ENCODE measurements at regions not wholly inside any gene's neighbourhood (a gene's known extent, or its start where the extent isn't known, plus 50 kb on each side); places are given as distances from the start of the nearest gene placed in this dataset.

DNA sequence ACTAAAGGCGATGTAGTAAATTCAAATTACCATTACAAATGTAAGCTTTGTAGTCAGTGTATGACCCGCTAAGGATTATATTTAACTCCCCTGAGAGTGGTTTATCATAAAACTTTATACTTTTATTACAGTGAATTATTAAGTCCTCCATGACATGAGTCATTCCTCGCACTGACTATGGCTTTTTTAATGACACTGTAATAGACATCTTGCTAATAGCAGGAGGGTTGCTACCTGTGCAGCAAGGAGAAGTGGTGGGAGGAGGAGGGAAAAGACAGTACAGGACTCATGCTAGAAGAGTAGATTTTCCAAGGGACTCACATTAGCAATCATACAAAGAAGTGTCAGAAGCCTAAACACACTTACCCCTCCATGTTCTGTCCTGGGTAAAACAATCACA lies 556.1 kb downstream of the BCL11A start:
- ChIA-PET POLR2A (no interaction called here), CTCF (interaction anchor here (0.7 kb wide), 1 partner anchor 535 kb away, joined by 3 read pairs; no protein-coding TSS in a partner anchor)
- DNase-seq (ENCODE audit: extremely low spot score), result no peak
- TF ChIP-seq, protein P1, sequence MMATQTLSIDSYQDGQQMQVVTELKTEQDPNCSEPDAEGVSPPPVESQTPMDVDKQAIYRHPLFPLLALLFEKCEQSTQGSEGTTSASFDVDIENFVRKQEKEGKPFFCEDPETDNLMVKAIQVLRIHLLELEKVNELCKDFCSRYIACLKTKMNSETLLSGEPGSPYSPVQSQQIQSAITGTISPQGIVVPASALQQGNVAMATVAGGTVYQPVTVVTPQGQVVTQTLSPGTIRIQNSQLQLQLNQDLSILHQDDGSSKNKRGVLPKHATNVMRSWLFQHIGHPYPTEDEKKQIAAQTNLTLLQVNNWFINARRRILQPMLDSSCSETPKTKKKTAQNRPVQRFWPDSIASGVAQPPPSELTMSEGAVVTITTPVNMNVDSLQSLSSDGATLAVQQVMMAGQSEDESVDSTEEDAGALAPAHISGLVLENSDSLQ (IDR thresholded peaks at IDR 0.05), result no peak
- TF ChIP-seq NFRKB (IDR thresholded peaks at IDR 0.05), result no peak
- no peak for TF ChIP-seq FOXA1 (IDR thresholded peaks at IDR 0.05)
- no peak for TF ChIP-seq ZNF384 (IDR thresholded peaks at IDR 0.05)
- TF ChIP-seq TARDBP (IDR thresholded peaks at IDR 0.05), result no peak
- TF ChIP-seq SUZ12 (IDR thresholded peaks at IDR 0.05), result no peak
- no peak for TF ChIP-seq FOXK2 (IDR thresholded peaks at IDR 0.05)
- no peak for TF ChIP-seq HDGF (IDR thresholded peaks at IDR 0.05; ENCODE audit: borderline replicate concordance)
- TF ChIP-seq BHLHE40 (IDR thresholded peaks at IDR 0.05; ENCODE audit: borderline replicate concordance), result no peak
- no peak for TF ChIP-seq LEF1 (IDR thresholded peaks at IDR 0.05; ENCODE audit: borderline replicate concordance)
- no peak for TF ChIP-seq ELF4 (IDR thresholded peaks at IDR 0.05)
- no peak for TF ChIP-seq FOXM1 (IDR thresholded peaks at IDR 0.05; ENCODE audit: borderline replicate concordance)
- TF ChIP-seq ARNT (IDR thresholded peaks at IDR 0.05), result no peak
- TF ChIP-seq CTBP1 (IDR thresholded peaks at IDR 0.05; ENCODE audit: borderline replicate concordance), result no peak
- TF ChIP-seq L3MBTL2 (conservative IDR thresholded peaks at IDR 0.05), result no peak
- TF ChIP-seq SP1 (IDR thresholded peaks at IDR 0.05), result no peak

DNA sequence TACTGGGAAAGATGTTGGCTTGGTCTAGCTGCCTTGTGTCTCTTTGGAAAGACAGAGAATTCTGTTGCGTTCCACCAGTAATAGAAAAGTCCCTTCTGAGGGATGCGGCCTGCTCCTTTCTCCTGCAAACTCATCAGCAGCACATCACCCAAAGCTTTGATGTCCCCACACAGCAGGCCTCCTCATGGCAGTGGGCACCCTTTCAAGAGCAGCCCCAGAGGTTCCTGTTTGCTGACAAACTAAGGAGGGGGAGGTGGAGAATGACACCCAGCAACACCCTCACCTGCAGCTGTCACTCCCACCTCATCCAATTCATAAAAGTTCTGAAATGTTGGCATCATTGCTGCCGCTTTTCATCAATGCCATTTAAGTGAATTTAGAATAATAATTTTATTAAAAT lies 556.6 kb downstream of the BCL11A start:
- POLR2A ChIA-PET, result no interaction called here
- no peak for DNase-seq (ENCODE audit: extremely low spot score)
- TF ChIP-seq NFRKB (IDR thresholded peaks at IDR 0.05) (no peak), FOXM1 (IDR thresholded peaks at IDR 0.05; ENCODE audit: borderline replicate concordance) (no peak), ARNT (IDR thresholded peaks at IDR 0.05) (no peak), ZNF384 (IDR thresholded peaks at IDR 0.05) (no peak), TARDBP (IDR thresholded peaks at IDR 0.05) (no peak), SP1 (IDR thresholded peaks at IDR 0.05) (no peak), L3MBTL2 (conservative IDR thresholded peaks at IDR 0.05) (no peak), HDGF (IDR thresholded peaks at IDR 0.05; ENCODE audit: borderline replicate concordance) (no peak), CTBP1 (IDR thresholded peaks at IDR 0.05; ENCODE audit: borderline replicate concordance) (no peak), FOXK2 (IDR thresholded peaks at IDR 0.05) (no peak), BHLHE40 (IDR thresholded peaks at IDR 0.05; ENCODE audit: borderline replicate concordance) (no peak), ELF4 (IDR thresholded peaks at IDR 0.05) (no peak), SUZ12 (IDR thresholded peaks at IDR 0.05) (no peak), LEF1 (IDR thresholded peaks at IDR 0.05; ENCODE audit: borderline replicate concordance) (no peak), FOXA1 (IDR thresholded peaks at IDR 0.05) (no peak)
- TF ChIP-seq, protein P1 (IDR thresholded peaks at IDR 0.05), result no peak
- CTCF ChIA-PET, result interaction anchor here (0.7 kb wide), 1 partner anchor 534 kb away, joined by 3 read pairs; no protein-coding TSS in a partner anchor

DNA sequence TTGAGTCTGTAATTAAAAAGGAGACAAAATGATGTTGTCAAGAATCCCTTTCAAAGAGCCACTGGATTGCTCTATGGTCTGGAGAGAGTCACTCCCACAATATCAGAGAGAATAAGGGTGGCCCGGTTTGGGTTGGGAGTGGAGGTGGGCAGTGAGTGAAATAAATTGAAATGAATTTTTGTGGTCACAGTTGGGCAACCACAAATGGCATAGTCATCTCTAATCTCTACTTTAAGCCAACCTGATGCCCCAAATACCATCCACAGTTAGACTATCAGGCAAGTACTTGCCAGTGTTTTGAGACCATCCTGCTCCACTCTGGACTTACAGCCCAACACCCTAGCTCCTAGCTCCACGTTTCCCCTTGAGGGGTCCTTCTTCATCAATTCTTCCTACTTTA lies 559.7 kb downstream of the BCL11A start:
- DNase-seq (ENCODE audit: extremely low spot score), result no peak
- CTCF ChIA-PET, result interaction anchor here (1.1 kb wide), 1 partner anchor 11 kb away, joined by 3 read pairs; no protein-coding TSS in a partner anchor
- TF ChIP-seq NFRKB (IDR thresholded peaks at IDR 0.05) (no peak), ELF4 (IDR thresholded peaks at IDR 0.05) (no peak), SUZ12 (IDR thresholded peaks at IDR 0.05) (no peak), BHLHE40 (IDR thresholded peaks at IDR 0.05; ENCODE audit: borderline replicate concordance) (no peak), TARDBP (IDR thresholded peaks at IDR 0.05) (no peak), CTBP1 (IDR thresholded peaks at IDR 0.05; ENCODE audit: borderline replicate concordance) (no peak), FOXK2 (IDR thresholded peaks at IDR 0.05) (no peak), FOXM1 (IDR thresholded peaks at IDR 0.05; ENCODE audit: borderline replicate concordance) (no peak), LEF1 (IDR thresholded peaks at IDR 0.05; ENCODE audit: borderline replicate concordance) (no peak), SP1 (IDR thresholded peaks at IDR 0.05) (no peak), ARNT (IDR thresholded peaks at IDR 0.05) (no peak), ZNF384 (IDR thresholded peaks at IDR 0.05) (no peak)
- TF ChIP-seq, protein P1 (IDR thresholded peaks at IDR 0.05), result no peak
- POLR2A ChIA-PET, result no interaction called here

DNA sequence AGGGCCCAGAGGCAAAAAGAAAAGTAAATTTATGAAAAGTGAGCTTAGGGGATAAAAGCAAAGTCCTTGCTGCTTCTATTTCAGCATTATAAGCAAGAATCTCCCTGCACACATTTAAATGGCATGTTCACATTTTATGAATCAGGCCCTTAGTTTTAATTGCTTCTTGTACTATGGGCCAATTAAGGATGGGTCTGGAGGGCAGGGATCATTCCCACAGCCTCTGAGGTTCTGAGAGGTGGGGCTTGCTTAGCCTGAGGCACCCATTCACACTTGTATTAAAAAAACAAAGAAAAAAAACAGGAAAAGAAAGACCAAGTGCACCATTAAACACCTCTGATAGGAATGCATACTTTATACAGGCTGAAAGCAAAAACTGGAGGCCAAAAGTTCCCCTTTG lies 565.1 kb downstream of the BCL11A start:
- ChIA-PET CTCF (no interaction called here), POLR2A (no interaction called here)
- no peak for DNase-seq (ENCODE audit: extremely low spot score)
- TF ChIP-seq SUZ12 (IDR thresholded peaks at IDR 0.05) (no peak), ARNT (IDR thresholded peaks at IDR 0.05) (no peak), TARDBP (IDR thresholded peaks at IDR 0.05) (no peak), BHLHE40 (IDR thresholded peaks at IDR 0.05; ENCODE audit: borderline replicate concordance) (no peak), LEF1 (IDR thresholded peaks at IDR 0.05; ENCODE audit: borderline replicate concordance) (no peak), ELF4 (IDR thresholded peaks at IDR 0.05) (no peak), L3MBTL2 (conservative IDR thresholded peaks at IDR 0.05) (no peak), HDGF (IDR thresholded peaks at IDR 0.05; ENCODE audit: borderline replicate concordance) (no peak), SP1 (IDR thresholded peaks at IDR 0.05) (no peak), NFRKB (IDR thresholded peaks at IDR 0.05) (no peak), FOXM1 (IDR thresholded peaks at IDR 0.05; ENCODE audit: borderline replicate concordance) (no peak)
- TF ChIP-seq, protein P1 (IDR thresholded peaks at IDR 0.05), result no peak

DNA sequence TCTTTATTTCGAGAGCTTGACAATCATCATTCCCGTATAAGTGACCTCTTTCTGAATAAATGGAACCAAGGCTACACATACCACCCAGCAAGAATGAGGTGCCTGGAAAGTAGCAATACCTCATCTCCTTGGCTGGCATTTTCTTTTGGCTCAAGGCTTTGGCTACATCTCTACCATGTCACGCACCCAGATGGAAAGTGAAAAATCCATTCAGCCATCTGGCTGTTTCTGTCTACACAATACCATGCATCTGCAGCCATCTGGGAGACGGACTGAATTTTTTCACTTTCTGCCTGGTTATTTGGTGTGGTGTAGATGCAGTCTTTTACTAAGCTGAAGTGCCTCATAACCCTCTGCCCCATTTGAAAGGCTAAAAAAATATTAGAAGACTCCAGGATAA lies 566.9 kb downstream of the BCL11A start:
- CTCF ChIA-PET, result no interaction called here

More for the DNA sequence above, 566.9 kb downstream of the BCL11A start:
- no peak for TF ChIP-seq CTBP1 (IDR thresholded peaks at IDR 0.05; ENCODE audit: borderline replicate concordance)
- TF ChIP-seq L3MBTL2 (conservative IDR thresholded peaks at IDR 0.05), result no peak
- no peak for TF ChIP-seq BHLHE40 (IDR thresholded peaks at IDR 0.05; ENCODE audit: borderline replicate concordance)
- TF ChIP-seq FOXK2 (IDR thresholded peaks at IDR 0.05), result no peak
- TF ChIP-seq HDGF (IDR thresholded peaks at IDR 0.05; ENCODE audit: borderline replicate concordance), result no peak
- TF ChIP-seq ARNT (IDR thresholded peaks at IDR 0.05), result no peak
- TF ChIP-seq FOXA1 (IDR thresholded peaks at IDR 0.05), result no peak
- no peak for TF ChIP-seq FOXM1 (IDR thresholded peaks at IDR 0.05; ENCODE audit: borderline replicate concordance)
- TF ChIP-seq NFRKB (IDR thresholded peaks at IDR 0.05), result no peak
- TF ChIP-seq, protein P1 (IDR thresholded peaks at IDR 0.05), result no peak
- POLR2A ChIA-PET, result no interaction called here
- no peak for DNase-seq (ENCODE audit: extremely low spot score)

Measured in HEK293T (cell line).